ENCODE measurements at regions not wholly inside any gene's neighbourhood (a gene's known extent, or its start where the extent isn't known, plus 50 kb on each side); places are given as distances from the start of the nearest gene placed in this dataset.

DNA sequence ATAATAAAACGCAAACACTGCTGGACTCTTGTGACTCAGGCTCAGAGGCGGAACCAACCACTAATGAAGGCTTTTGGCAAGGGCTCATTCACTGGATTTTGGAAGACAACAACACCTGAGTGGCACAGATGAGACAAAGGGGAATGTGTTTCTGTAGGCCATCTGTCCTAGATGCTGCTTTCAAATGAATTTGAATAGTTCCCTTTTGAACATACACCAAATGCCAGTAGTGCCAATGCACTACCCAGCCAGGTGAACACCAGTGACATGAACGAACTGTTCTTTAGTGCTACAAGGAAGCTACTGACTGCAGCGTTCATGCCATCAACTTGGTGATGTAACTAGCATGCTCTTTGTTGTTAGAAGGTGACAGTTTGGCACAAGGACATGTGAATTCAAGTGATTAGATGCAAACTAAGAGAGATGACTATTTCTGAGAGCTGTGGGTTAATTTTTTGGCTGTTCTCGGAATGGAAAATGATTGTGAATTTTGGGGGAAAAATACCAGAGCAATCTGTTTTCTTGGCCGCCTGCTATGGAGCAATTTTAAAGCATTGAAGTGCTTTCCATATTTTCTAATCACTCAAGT, 173.7 kb downstream of the SLC24A2 start:
- no peak for DNase-seq (ENCODE audit: low spot score)
- TF ChIP-seq, protein P1, sequence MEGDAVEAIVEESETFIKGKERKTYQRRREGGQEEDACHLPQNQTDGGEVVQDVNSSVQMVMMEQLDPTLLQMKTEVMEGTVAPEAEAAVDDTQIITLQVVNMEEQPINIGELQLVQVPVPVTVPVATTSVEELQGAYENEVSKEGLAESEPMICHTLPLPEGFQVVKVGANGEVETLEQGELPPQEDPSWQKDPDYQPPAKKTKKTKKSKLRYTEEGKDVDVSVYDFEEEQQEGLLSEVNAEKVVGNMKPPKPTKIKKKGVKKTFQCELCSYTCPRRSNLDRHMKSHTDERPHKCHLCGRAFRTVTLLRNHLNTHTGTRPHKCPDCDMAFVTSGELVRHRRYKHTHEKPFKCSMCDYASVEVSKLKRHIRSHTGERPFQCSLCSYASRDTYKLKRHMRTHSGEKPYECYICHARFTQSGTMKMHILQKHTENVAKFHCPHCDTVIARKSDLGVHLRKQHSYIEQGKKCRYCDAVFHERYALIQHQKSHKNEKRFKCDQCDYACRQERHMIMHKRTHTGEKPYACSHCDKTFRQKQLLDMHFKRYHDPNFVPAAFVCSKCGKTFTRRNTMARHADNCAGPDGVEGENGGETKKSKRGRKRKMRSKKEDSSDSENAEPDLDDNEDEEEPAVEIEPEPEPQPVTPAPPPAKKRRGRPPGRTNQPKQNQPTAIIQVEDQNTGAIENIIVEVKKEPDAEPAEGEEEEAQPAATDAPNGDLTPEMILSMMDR (IDR thresholded peaks at IDR 0.05) = no peak
- no peak for ATAC-seq (ENCODE audit: low FRiP score)

DNA sequence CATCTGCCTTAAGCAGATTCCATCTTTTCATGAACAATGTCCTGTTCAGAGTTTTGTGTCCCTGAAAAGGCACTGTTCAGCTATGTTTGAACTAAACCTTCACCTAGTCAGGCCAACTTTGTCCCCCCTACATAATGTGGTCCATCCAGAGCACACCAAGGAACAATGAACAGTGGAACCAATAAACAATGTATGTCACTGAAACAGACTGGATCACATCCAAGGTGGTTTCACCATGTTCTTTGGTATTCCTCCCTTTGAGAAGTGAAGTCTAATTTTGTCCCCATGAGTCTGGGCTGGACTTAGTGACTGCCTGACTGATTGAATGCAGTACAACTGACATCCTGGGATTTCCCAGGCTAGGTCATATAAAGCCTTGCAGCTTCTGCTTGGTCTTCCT, 174.5 kb downstream of the SLC24A2 start:
- ATAC-seq (ENCODE audit: low FRiP score) (no peak), DNase-seq (ENCODE audit: low spot score) (no peak)
- TF ChIP-seq, protein P1 (IDR thresholded peaks at IDR 0.05) = no peak

DNA sequence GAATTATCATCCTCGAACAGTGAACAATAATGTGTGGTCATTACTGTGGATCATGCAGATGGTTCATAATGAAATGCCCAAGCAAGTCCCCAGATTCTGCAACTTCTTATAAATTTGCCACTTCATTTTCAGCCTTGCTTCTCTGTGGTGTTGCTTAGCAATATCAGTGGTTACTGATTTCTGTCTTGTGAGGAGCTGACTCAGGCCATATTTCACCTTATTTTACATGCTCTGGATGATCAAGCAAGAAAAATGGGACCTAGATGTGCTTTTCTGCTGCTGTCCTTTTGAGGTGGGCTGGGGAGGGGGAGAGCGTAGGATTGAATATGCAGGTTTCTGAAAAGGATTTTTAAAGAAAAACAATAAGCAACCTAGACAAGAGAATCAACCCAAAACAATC, 188.3 kb downstream of the SLC24A2 start:
- TF ChIP-seq, protein P1 (IDR thresholded peaks at IDR 0.05) = no peak
- ATAC-seq (ENCODE audit: low FRiP score) (no peak), DNase-seq (ENCODE audit: low spot score) (no peak)

DNA sequence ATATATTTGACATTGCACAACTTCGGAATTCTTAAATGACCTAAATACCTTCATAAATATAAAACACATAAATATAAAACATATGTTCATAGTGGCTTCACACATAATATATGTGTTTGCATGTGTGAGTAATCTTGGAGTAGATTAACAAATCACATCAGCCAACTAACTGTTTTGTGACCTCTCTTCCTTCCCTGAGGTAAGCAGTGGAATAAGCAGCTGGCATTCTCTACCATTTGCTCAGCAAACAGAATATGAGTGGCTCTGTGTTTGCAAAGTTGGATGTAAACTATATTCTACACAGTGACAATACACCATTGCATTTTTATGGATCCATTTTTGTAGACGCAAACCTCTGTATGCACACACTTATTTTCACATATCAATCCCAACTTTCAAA, 189.9 kb downstream of the ACER2 start:
- ATAC-seq (ENCODE audit: low FRiP score) (no peak), DNase-seq (ENCODE audit: low spot score) (no peak)
- TF ChIP-seq, protein P1 (IDR thresholded peaks at IDR 0.05) = no peak

DNA sequence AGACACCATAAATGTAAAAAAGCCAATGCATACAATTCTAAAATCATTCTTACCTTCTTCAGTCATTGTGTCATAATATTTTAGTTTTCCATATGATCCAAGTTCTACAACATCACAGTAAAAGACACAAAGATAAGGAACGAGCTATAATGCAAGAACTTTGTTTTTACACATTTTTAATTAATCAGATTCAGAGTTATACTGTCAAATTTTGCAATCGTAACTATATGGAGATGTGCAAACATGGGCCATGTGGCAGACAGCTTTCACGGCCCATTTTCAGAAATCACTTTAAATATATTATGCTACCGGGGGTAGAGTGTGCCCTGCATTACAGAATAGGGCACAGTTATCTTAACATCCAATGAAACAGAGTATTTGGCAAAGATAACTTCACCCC, 188.4 kb downstream of the ACER2 start:
- DNase-seq (ENCODE audit: low spot score) (no peak), ATAC-seq (ENCODE audit: low FRiP score) (no peak)
- TF ChIP-seq, protein P1 (IDR thresholded peaks at IDR 0.05) = no peak

DNA sequence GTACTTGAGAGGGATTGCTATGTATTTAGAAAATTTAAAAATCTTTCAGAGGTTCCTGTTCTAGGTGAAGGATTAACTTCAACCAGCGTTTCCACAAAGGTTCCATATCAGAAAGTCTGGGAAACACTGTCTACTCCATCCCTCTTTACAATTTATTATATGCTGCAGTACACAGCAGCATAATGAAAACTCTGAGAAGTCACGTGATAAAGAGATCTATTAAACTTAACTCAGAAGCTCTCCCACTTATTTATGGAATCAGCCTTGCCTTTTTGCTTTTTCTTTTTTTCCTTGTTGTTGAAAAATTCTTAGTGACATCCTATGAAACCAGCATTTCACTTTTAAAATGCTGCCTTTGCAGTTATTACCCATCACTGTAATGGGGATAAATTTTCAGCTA, 186.2 kb downstream of the ACER2 start:
- DNase-seq (ENCODE audit: low spot score) (no peak), ATAC-seq (ENCODE audit: low FRiP score) (no peak)
- TF ChIP-seq, protein P1 (IDR thresholded peaks at IDR 0.05) = no peak

DNA sequence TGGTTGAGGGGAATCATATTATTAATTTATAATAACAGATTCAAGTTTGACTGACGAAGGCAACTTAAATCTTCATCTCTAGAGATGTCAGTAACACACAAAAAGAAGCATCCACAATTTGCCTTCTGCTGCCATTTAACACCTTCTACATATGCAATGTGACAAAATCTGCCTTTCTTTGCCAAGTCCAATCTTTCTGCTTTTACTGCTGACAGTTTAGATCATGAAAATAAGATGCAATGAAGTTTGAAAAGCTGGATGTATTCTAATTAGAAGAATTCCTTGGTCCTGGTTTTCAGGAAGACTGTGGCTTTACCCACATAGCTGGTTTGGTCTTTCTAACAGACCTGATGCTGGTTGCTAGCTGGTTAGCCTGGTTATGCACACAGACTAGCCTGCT, 178.9 kb downstream of the ACER2 start:
- ATAC-seq (ENCODE audit: low FRiP score) = no peak
- TF ChIP-seq, protein P1 (IDR thresholded peaks at IDR 0.05) = no peak
- no peak for DNase-seq (ENCODE audit: low spot score)
